SK-N-MC (cell line): ENCODE measurements at regions not wholly inside any gene's neighbourhood (a gene's known extent, or its start where the extent isn't known, plus 50 kb on each side); places are given as distances from the start of the nearest gene placed in this dataset.

Source experiments
- DNase-seq: peaks from one replicate; pipeline ENCODE4 v3.0.0-alpha.2; 2011; ENCODE audit warnings: low read depth, low spot score
- H3K27ac ChIP-seq: fragments of 200-600 bp; sonication (generic); 2 replicates; pipeline ENCODE4 v1.5.1; 2016; ENCODE audit warnings: mixed run types
- H3K36me3 ChIP-seq: fragments of 200-600 bp; sonication (generic); 2 replicates; pipeline ENCODE4 v1.6.1; 2017; ENCODE audit warnings: antibody characterized with exemption, low read length, mixed read lengths; ENCODE audit not compliant: insufficient read depth
- H3K4me3 ChIP-seq: fragments of 200-600 bp; sonication (generic); 2 replicates; pipeline ENCODE4 v1.5.1; 2016
- H3K9ac ChIP-seq: fragments of 200-600 bp; sonication (generic); 2 replicates; pipeline ENCODE4 v1.8.0; 2017; ENCODE audit warnings: mixed run types, mixed read lengths; ENCODE audit not compliant: insufficient read length
- H3K9me3 ChIP-seq: fragments of 200-600 bp; sonication (generic); 2 replicates; pipeline ENCODE4 v1.6.1; 2017; ENCODE audit warnings: low read depth, mild to moderate bottlenecking, antibody characterized with exemption, low read length, moderate library complexity, mixed read lengths
- EZH2 ChIP-seq: fragments of 200-600 bp; sonication (generic); IDR thresholded peaks from one replicate; pipeline ENCODE4 v1.6.1; 2017; ENCODE audit warnings: antibody characterized with exemption
- FOXP2 ChIP-seq: optimal IDR thresholded peaks from 2 replicates; pipeline ENCODE3; 2011; ENCODE audit warnings: mild to moderate bottlenecking, moderate library complexity; ENCODE audit not compliant: insufficient read depth; ENCODE audit errors: extremely low read length, control extremely low read depth
- POLR2AphosphoS5 ChIP-seq: IDR thresholded peaks from 2 replicates; pipeline ENCODE4 v1.6.1; 2012; ENCODE audit warnings: mild to moderate bottlenecking, low read depth, low read length, borderline replicate concordance

GRCh38 chr6:168129292-168130167 lies 50.5 kb upstream of the FRMD1 start:
- Histone ChIP-seq H3K9ac (no peak overlapping the region), H3K27ac (no peak overlapping the region), H3K9me3 (no peaks in the 10 kb centered on the region), H3K36me3 (no peaks in the 10 kb centered on the region), H3K4me3 (no peak overlapping the region)
- no peak for DNase-seq
- TF ChIP-seq POLR2AphosphoS5 (no peak), FOXP2 (no peak), EZH2 (no peak)

- TF ChIP-seq EZH2 (no peak), POLR2AphosphoS5 (no peak), FOXP2 (no peak)
- no peak overlapping the region for H3K27ac ChIP-seq
- no peak for DNase-seq
- no peak overlapping the region for H3K4me3 ChIP-seq
- no peaks in the 10 kb centered on the region for H3K9me3 ChIP-seq
- H3K9ac ChIP-seq = no peak overlapping the region
- H3K36me3 ChIP-seq = no peaks in the 10 kb centered on the region
These were observed 49.7 kb upstream of the FRMD1 start for GRCh38 chr6:168128631-168129291.
